Chondrocyte (in vitro differentiated cells): ENCODE measurements at regions not wholly inside any gene's neighbourhood (a gene's known extent, or its start where the extent isn't known, plus 50 kb on each side); places are given as distances from the start of the nearest gene placed in this dataset.
"Not testable (repeated sequence)": the region's sequence is repeated elsewhere in the genome, so short reads cannot be mapped to it uniquely, and the experiment has no call there.

Experiments used
- DNase-seq: peaks from one replicate; pipeline ENCODE4 v3.0.0; 2021; ENCODE audit warnings: mixed read lengths, low spot score
- H3K27ac Mint-ChIP-seq: one replicate; pipeline ENCODE4 v1.8.0; 2021; ENCODE audit warnings: mild to moderate bottlenecking, moderate library complexity, mixed read lengths; ENCODE audit not compliant: unreplicated experiment
- H3K27me3 Mint-ChIP-seq: 2 replicates; pipeline ENCODE4 v1.8.0; 2021; ENCODE audit warnings: low read depth, mixed read lengths
- H3K36me3 Mint-ChIP-seq: 2 replicates; pipeline ENCODE4 v1.8.0; 2021; ENCODE audit warnings: low read depth, mixed read lengths
- H3K4me1 Mint-ChIP-seq: 2 replicates; pipeline ENCODE4 v1.8.0; 2021; ENCODE audit warnings: low read depth, mild to moderate bottlenecking, mixed read lengths
- H3K4me3 Mint-ChIP-seq: one replicate; pipeline ENCODE4 v1.8.0; 2021; ENCODE audit warnings: mild to moderate bottlenecking, moderate library complexity, mixed read lengths; ENCODE audit not compliant: unreplicated experiment
- H3K9me3 Mint-ChIP-seq: 2 replicates; pipeline ENCODE4 v1.8.0; 2021; ENCODE audit warnings: low read depth, mixed read lengths
- TF ChIP-seq, protein P1 (sequence below): fragments of 200-600 bp; sonication (generic); IDR thresholded peaks from 2 replicates; pipeline ENCODE4 v1.5.0; 2021; ENCODE audit warnings: antibody characterized with exemption, mild to moderate bottlenecking, moderate library complexity

DNA sequence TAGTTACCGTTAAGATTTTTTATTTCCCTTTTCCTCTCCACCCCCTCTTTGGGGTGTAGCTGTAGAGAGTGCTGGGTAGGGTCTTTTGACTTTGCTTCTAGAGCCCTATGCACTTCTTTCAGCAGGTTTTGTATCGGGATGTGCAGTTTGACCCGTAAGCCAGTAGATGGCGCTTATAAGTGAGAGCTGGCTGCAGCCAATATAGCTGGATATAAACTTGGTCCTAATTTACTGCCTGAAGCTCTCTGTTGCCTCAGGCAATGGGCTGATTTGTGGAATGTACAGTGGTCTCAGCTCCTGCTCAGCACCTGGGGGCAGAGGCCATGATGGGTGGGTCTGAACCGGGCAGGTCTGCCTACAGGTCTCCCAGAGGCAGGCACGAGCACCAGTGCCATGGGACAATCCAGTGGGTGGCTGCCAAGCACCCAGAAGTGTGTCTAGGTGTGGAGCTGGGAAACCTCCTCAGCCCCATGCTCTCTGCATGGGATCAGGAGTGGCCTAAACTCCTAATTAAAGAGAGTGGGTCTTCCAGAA, 146.5 kb downstream of the SPANXN1 start:
- H3K4me1 Mint-ChIP-seq = no peaks in the 10 kb centered on the region
- no peak for DNase-seq
- H3K27ac Mint-ChIP-seq = no peak overlapping the region
- no peak overlapping the region for H3K4me3 Mint-ChIP-seq
- peaks cover 52% of the 10 kb centered on the region for H3K9me3 Mint-ChIP-seq
- TF ChIP-seq, protein P1, sequence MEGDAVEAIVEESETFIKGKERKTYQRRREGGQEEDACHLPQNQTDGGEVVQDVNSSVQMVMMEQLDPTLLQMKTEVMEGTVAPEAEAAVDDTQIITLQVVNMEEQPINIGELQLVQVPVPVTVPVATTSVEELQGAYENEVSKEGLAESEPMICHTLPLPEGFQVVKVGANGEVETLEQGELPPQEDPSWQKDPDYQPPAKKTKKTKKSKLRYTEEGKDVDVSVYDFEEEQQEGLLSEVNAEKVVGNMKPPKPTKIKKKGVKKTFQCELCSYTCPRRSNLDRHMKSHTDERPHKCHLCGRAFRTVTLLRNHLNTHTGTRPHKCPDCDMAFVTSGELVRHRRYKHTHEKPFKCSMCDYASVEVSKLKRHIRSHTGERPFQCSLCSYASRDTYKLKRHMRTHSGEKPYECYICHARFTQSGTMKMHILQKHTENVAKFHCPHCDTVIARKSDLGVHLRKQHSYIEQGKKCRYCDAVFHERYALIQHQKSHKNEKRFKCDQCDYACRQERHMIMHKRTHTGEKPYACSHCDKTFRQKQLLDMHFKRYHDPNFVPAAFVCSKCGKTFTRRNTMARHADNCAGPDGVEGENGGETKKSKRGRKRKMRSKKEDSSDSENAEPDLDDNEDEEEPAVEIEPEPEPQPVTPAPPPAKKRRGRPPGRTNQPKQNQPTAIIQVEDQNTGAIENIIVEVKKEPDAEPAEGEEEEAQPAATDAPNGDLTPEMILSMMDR = peak; percentile 23
- no peaks in the 10 kb centered on the region for H3K27me3 Mint-ChIP-seq
- H3K36me3 Mint-ChIP-seq = no peaks in the 10 kb centered on the region

- TF ChIP-seq, protein P1 = no peak
- Mint-ChIP-seq H3K4me3 (no peak overlapping the region), H3K27me3 (no peaks in the 10 kb centered on the region), H3K36me3 (no peaks in the 10 kb centered on the region), H3K27ac (no peak overlapping the region), H3K4me1 (no peaks in the 10 kb centered on the region), H3K9me3 (peaks cover 53% of the 10 kb centered on the region)
- DNase-seq = no peak
Observed at GRCh38 chrX:145394344-145394743, 147.0 kb downstream of the SPANXN1 start.

DNA sequence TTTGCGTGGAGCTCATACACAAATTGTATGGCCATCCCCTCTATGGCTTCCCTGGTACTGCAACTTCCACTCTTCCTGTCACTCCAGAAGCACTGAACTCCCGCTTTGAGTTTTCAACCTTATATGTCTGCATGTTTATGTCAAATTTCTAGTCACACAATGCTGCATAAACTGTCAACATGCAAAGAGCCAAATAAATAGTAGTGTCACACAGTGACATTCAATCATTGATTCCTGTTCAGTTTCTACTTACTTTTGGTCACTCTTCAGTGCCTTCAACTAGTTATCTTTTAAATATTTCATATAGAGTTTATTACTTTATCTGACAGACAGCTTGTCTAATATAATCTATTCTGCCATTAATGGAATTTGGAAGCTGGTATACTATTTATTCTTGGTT, 149.3 kb downstream of the SPANXN1 start:
- no peaks in the 10 kb centered on the region for H3K36me3 Mint-ChIP-seq
- no peak overlapping the region for H3K27ac Mint-ChIP-seq
- peaks cover 39% of the 10 kb centered on the region for H3K9me3 Mint-ChIP-seq
- H3K4me3 Mint-ChIP-seq = no peak overlapping the region
- DNase-seq = no peak
- TF ChIP-seq, protein P1 = no peak
- no peaks in the 10 kb centered on the region for H3K4me1 Mint-ChIP-seq
- no peaks in the 10 kb centered on the region for H3K27me3 Mint-ChIP-seq

- Mint-ChIP-seq H3K4me3 (no peak overlapping the region), H3K36me3 (no peaks in the 10 kb centered on the region), H3K9me3 (peaks cover 4% of the 10 kb centered on the region), H3K27me3 (no peaks in the 10 kb centered on the region), H3K4me1 (no peaks in the 10 kb centered on the region), H3K27ac (no peak overlapping the region)
- DNase-seq = no peak
- TF ChIP-seq, protein P1 = peak; percentile 80
Observed at GRCh38 chrX:145405012-145405411, 157.7 kb downstream of the SPANXN1 start.

GRCh38 chrX:145410622-145411021, 163.3 kb downstream of the SPANXN1 start:
- TF ChIP-seq, protein P1 = no peak
- no peak overlapping the region for H3K4me3 Mint-ChIP-seq
- no peaks in the 10 kb centered on the region for H3K27me3 Mint-ChIP-seq
- H3K27ac Mint-ChIP-seq = no peak overlapping the region
- no peaks in the 10 kb centered on the region for H3K4me1 Mint-ChIP-seq
- H3K9me3 Mint-ChIP-seq = peaks cover 16% of the 10 kb centered on the region
- no peaks in the 10 kb centered on the region for H3K36me3 Mint-ChIP-seq
- no peak for DNase-seq

DNA sequence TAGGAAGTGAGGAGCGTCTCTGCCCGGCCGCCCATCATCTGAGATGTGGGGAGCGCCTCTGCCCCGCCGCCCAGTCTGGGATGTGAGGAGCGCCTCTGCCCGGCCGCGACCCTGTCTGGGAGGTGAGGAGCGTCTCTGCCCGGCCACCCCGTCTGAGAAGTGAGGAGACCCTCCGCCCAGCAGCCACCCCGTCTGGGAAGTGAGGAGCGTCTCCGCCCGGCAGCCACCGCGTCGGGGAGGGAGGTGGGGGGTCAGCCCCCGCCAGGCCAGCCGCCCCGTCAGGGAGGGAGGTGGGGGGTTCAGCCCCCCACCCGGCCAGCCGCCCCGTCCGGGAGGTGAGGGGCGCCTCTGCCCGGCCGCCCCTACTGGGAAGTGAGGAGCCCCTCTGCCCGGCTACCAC, 188.9 kb downstream of the SPANXN1 start:
- not testable (repeated sequence) for DNase-seq, H3K4me3 Mint-ChIP-seq, H3K27ac Mint-ChIP-seq, H3K27me3 Mint-ChIP-seq, H3K4me1 Mint-ChIP-seq, H3K36me3 Mint-ChIP-seq
- H3K9me3 Mint-ChIP-seq = peaks cover 16% of the 10 kb centered on the region
